ENCODE measurements at regions not wholly inside any gene's neighbourhood (a gene's known extent, or its start where the extent isn't known, plus 50 kb on each side); places are given as distances from the start of the nearest gene placed in this dataset.

GRCh38 chr5:88503041-88503345 lies 234.3 kb upstream of the TMEM161B start:
- no peak overlapping the region for H2AFZ ChIP-seq (ENCODE audit: low read depth, low read length)

GRCh38 chr5:88502179-88503040 lies 233.8 kb upstream of the TMEM161B start:
- H3K9ac ChIP-seq (ENCODE audit: low read length) = no peak overlapping the region
- H2AFZ ChIP-seq (ENCODE audit: low read depth, low read length) = no peak overlapping the region
- no peak overlapping the region for H3K27ac ChIP-seq (ENCODE audit: low read length)
- no peaks in the 10 kb centered on the region for H3K27me3 ChIP-seq (ENCODE audit: insufficient read depth, low read depth, low read length)
- no peak overlapping the region for H3K4me2 ChIP-seq (ENCODE audit: low read length)
- H3K36me3 ChIP-seq (ENCODE audit: insufficient read depth, low read length) = no peaks in the 10 kb centered on the region
- no peaks in the 10 kb centered on the region for H3F3A ChIP-seq (ENCODE audit: insufficient read depth, low read length, poor library complexity, severe bottlenecking)
- H3K9me3 ChIP-seq (ENCODE audit: low read length) = no peaks in the 10 kb centered on the region
- no peaks in the 10 kb centered on the region for H3K9me2 ChIP-seq (ENCODE audit: insufficient read depth, low read length)
- no peak overlapping the region for H3K4me3 ChIP-seq (ENCODE audit: low read length)
- TF ChIP-seq, protein P1, sequence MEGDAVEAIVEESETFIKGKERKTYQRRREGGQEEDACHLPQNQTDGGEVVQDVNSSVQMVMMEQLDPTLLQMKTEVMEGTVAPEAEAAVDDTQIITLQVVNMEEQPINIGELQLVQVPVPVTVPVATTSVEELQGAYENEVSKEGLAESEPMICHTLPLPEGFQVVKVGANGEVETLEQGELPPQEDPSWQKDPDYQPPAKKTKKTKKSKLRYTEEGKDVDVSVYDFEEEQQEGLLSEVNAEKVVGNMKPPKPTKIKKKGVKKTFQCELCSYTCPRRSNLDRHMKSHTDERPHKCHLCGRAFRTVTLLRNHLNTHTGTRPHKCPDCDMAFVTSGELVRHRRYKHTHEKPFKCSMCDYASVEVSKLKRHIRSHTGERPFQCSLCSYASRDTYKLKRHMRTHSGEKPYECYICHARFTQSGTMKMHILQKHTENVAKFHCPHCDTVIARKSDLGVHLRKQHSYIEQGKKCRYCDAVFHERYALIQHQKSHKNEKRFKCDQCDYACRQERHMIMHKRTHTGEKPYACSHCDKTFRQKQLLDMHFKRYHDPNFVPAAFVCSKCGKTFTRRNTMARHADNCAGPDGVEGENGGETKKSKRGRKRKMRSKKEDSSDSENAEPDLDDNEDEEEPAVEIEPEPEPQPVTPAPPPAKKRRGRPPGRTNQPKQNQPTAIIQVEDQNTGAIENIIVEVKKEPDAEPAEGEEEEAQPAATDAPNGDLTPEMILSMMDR (IDR thresholded peaks at IDR 0.05; ENCODE audit: poor library complexity, severe bottlenecking) = no peak
- TF ChIP-seq MXI1 (conservative IDR thresholded peaks at IDR 0.05; ENCODE audit: poor library complexity, severe bottlenecking) = no peak
- TF ChIP-seq POLR2AphosphoS5 (IDR thresholded peaks at IDR 0.05) = no peak
- no peaks in the 10 kb centered on the region for H3K79me2 ChIP-seq (replicated peaks; ENCODE audit: insufficient read depth, low read length)
- no peaks in the 10 kb centered on the region for H4K20me1 ChIP-seq (ENCODE audit: insufficient read depth)

More at GRCh38 chr5:88503041-88503345, 234.3 kb upstream of the TMEM161B start:
- Histone ChIP-seq H3K4me3 (ENCODE audit: low read length) (no peak overlapping the region), H3K9me2 (ENCODE audit: insufficient read depth, low read length) (no peaks in the 10 kb centered on the region), H3K36me3 (ENCODE audit: insufficient read depth, low read length) (no peaks in the 10 kb centered on the region), H3K79me2 (replicated peaks; ENCODE audit: insufficient read depth, low read length) (no peaks in the 10 kb centered on the region), H3K9me3 (ENCODE audit: low read length) (no peaks in the 10 kb centered on the region), H3K27ac (ENCODE audit: low read length) (no peak overlapping the region), H3K9ac (ENCODE audit: low read length) (no peak overlapping the region), H3F3A (ENCODE audit: insufficient read depth, low read length, poor library complexity, severe bottlenecking) (no peaks in the 10 kb centered on the region), H3K27me3 (ENCODE audit: insufficient read depth, low read depth, low read length) (no peaks in the 10 kb centered on the region), H4K20me1 (ENCODE audit: insufficient read depth) (no peaks in the 10 kb centered on the region), H3K4me2 (ENCODE audit: low read length) (no peak overlapping the region)
- TF ChIP-seq, protein P2, sequence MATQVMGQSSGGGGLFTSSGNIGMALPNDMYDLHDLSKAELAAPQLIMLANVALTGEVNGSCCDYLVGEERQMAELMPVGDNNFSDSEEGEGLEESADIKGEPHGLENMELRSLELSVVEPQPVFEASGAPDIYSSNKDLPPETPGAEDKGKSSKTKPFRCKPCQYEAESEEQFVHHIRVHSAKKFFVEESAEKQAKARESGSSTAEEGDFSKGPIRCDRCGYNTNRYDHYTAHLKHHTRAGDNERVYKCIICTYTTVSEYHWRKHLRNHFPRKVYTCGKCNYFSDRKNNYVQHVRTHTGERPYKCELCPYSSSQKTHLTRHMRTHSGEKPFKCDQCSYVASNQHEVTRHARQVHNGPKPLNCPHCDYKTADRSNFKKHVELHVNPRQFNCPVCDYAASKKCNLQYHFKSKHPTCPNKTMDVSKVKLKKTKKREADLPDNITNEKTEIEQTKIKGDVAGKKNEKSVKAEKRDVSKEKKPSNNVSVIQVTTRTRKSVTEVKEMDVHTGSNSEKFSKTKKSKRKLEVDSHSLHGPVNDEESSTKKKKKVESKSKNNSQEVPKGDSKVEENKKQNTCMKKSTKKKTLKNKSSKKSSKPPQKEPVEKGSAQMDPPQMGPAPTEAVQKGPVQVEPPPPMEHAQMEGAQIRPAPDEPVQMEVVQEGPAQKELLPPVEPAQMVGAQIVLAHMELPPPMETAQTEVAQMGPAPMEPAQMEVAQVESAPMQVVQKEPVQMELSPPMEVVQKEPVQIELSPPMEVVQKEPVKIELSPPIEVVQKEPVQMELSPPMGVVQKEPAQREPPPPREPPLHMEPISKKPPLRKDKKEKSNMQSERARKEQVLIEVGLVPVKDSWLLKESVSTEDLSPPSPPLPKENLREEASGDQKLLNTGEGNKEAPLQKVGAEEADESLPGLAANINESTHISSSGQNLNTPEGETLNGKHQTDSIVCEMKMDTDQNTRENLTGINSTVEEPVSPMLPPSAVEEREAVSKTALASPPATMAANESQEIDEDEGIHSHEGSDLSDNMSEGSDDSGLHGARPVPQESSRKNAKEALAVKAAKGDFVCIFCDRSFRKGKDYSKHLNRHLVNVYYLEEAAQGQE (IDR thresholded peaks at IDR 0.05; ENCODE audit: borderline replicate concordance) = no peak
- TF ChIP-seq TAF1 (IDR thresholded peaks at IDR 0.05; ENCODE audit: low read depth) (no peak), EP300 (conservative IDR thresholded peaks at IDR 0.05; ENCODE audit: poor library complexity, severe bottlenecking) (no peak), EZH2 (IDR thresholded peaks at IDR 0.05; ENCODE audit: borderline replicate concordance, insufficient read depth, low read length, poor library complexity, severe bottlenecking) (no peak), RAD21 (conservative IDR thresholded peaks at IDR 0.05) (no peak), POLR2AphosphoS5 (IDR thresholded peaks at IDR 0.05) (no peak)
- TF ChIP-seq, protein P1 (IDR thresholded peaks at IDR 0.05; ENCODE audit: poor library complexity, severe bottlenecking) = no peak

Measured in neural cell (in vitro differentiated cells).